IMR-90 (cell line): ENCODE measurements at regions not wholly inside any gene's neighbourhood (a gene's known extent, or its start where the extent isn't known, plus 50 kb on each side); places are given as distances from the start of the nearest gene placed in this dataset.

ENCODE experiments used
- ATAC-seq: fragments of 200-7000 bp; cut with Tn5 transposase; 2 replicates; pipeline ENCODE4 v1.9.1; 2020; ENCODE audit warnings: low read depth, mild to moderate bottlenecking, moderate library complexity
- BruUV-seq: library from RNA; stranded (reverse); fragments of 400-500 nt; replicated peaks from 2 replicates; lab custom pipeline; 2021; lab: Mats Ljungman, UMichigan
- CTCF ChIA-PET: fragments of 300-600 bp; formaldehyde crosslinking; extraction: SDS; loops from one replicate; lab custom pipeline; 2021; ENCODE audit warnings: antibody characterized with exemption; lab: Yijun Ruan, JAX
- POLR2A ChIA-PET: fragments of 300-600 bp; sonication (Branson Sonifier 250); formaldehyde crosslinking; loops from one replicate; lab custom pipeline; 2022; ENCODE audit warnings: antibody characterized with exemption; ENCODE audit not compliant: unreplicated experiment; lab: Charles Lee
- DNase-seq: peaks from one replicate; pipeline ENCODE4 v3.0.0; 2013
- H2AFZ ChIP-seq: replicated peaks from 2 replicates; pipeline ENCODE3; 2013; ENCODE audit warnings: low read length, mild to moderate bottlenecking; ENCODE audit not compliant: poor library complexity
- H2AK5ac ChIP-seq: 2 replicates; pipeline ENCODE4 v1.6.1; 2013; ENCODE audit warnings: low read depth, low read length, inconsistent platforms
- H2AK9ac ChIP-seq: replicated peaks from 2 replicates; pipeline ENCODE3; 2013; ENCODE audit warnings: mild to moderate bottlenecking, low read depth, low read length, moderate library complexity; ENCODE audit not compliant: poor library complexity
- H2BK120ac ChIP-seq: 2 replicates; pipeline ENCODE4 v1.6.1; 2013; ENCODE audit warnings: low read depth, low read length, inconsistent platforms
- H2BK15ac ChIP-seq: 3 replicates; pipeline ENCODE4 v1.6.1; 2013; ENCODE audit warnings: low read depth, low read length, inconsistent platforms
- H2BK20ac ChIP-seq: 2 replicates; pipeline ENCODE4 v1.6.1; 2013; ENCODE audit warnings: low read depth, mild to moderate bottlenecking, inconsistent platforms, low read length, moderate library complexity
- H2BK5ac ChIP-seq: 2 replicates; pipeline ENCODE4 v1.6.1; 2013; ENCODE audit warnings: mild to moderate bottlenecking, low read depth, low read length, inconsistent platforms; ENCODE audit not compliant: poor library complexity, severe bottlenecking
- H3K14ac ChIP-seq: replicated peaks from 2 replicates; pipeline ENCODE4 v1.6.1; 2013; ENCODE audit warnings: low read depth, low read length, inconsistent platforms
- H3K18ac ChIP-seq: 2 replicates; pipeline ENCODE4 v1.6.1; 2013; ENCODE audit warnings: low read depth, low read length, control low read depth
- H3K23ac ChIP-seq: 2 replicates; pipeline ENCODE4 v1.6.1; 2013; ENCODE audit warnings: low read depth, low read length, inconsistent platforms
- H3K27ac ChIP-seq: 2 replicates; pipeline ENCODE4 v1.5.1; 2013; ENCODE audit warnings: mild to moderate bottlenecking, control low read depth, low read length; ENCODE audit not compliant: insufficient read depth
- H3K27me3 ChIP-seq: 2 replicates; pipeline ENCODE4 v1.6.1; 2013; ENCODE audit warnings: low read length; ENCODE audit not compliant: control insufficient read depth, insufficient read depth
- H3K36me3 ChIP-seq: 2 replicates; pipeline ENCODE4 v1.6.1; 2013; ENCODE audit warnings: low read length, mixed read lengths; ENCODE audit not compliant: control insufficient read depth, insufficient read depth
- H3K4ac ChIP-seq: 2 replicates; pipeline ENCODE4 v1.6.1; 2013; ENCODE audit warnings: low read depth, low read length, inconsistent platforms
- H3K4me1 ChIP-seq: 2 replicates; pipeline ENCODE4 v1.6.1; 2013; ENCODE audit warnings: low read length, mixed read lengths; ENCODE audit not compliant: control insufficient read depth, insufficient read depth
- H3K4me2 ChIP-seq: 2 replicates; pipeline ENCODE4 v1.6.1; 2013; ENCODE audit warnings: low read depth, mild to moderate bottlenecking, control low read depth, low read length, moderate library complexity
- H3K4me3 ChIP-seq: 2 replicates; pipeline ENCODE4 v1.5.1; 2013; ENCODE audit warnings: low read depth, mild to moderate bottlenecking, control low read depth, low read length, moderate library complexity; ENCODE audit not compliant: insufficient read depth
- H3K56ac ChIP-seq: 2 replicates; pipeline ENCODE4 v1.6.1; 2013; ENCODE audit warnings: low read length, inconsistent platforms; ENCODE audit not compliant: insufficient read depth; ENCODE audit errors: extremely low read depth
- H3K79me1 ChIP-seq, 2 experiments: 2 replicates each; pipeline ENCODE4 v1.6.1; 2013; ENCODE audit warnings: low read length in 2 of 2, inconsistent platforms in 1 of 2, low read depth in 1 of 2
- H3K9ac ChIP-seq: 2 replicates; pipeline ENCODE4 v1.6.1; 2013; ENCODE audit warnings: low read depth, low read length, control low read depth
- H3K9me1 ChIP-seq: 2 replicates; pipeline ENCODE4 v1.6.1; 2013; ENCODE audit warnings: low read length, inconsistent platforms; ENCODE audit not compliant: insufficient read depth
- H3K9me3 ChIP-seq: 2 replicates; pipeline ENCODE4 v1.6.1; 2013; ENCODE audit warnings: low read length; ENCODE audit not compliant: control insufficient read depth, insufficient read depth
- H4K20me1 ChIP-seq: 2 replicates; pipeline ENCODE4 v1.6.1; 2013; ENCODE audit warnings: low read length, inconsistent platforms; ENCODE audit not compliant: insufficient read depth
- H4K5ac ChIP-seq: 2 replicates; pipeline ENCODE4 v1.6.1; 2013; ENCODE audit warnings: mild to moderate bottlenecking, low read depth, low read length, control low read depth
- H4K8ac ChIP-seq, 2 experiments: 2 replicates each; pipeline ENCODE4 v1.6.1; 2013; ENCODE audit warnings: low read depth in 2 of 2, low read length in 2 of 2, control low read depth in 1 of 2, inconsistent platforms in 1 of 2
- H4K91ac ChIP-seq: 2 replicates; pipeline ENCODE4 v1.6.1; 2013; ENCODE audit warnings: low read depth, low read length, inconsistent platforms; ENCODE audit not compliant: insufficient read depth
- BHLHE40 ChIP-seq: fragments of 150-350 bp; IDR thresholded peaks from 2 replicates; pipeline ENCODE4 v1.6.1; 2016; ENCODE audit warnings: mild to moderate bottlenecking, low read depth, low read length
- CEBPB ChIP-seq: IDR thresholded peaks from 2 replicates; pipeline ENCODE4 v1.6.1; 2012; ENCODE audit warnings: low read depth, low read length, improper control_type of control experiment
- CHD1 ChIP-seq: IDR thresholded peaks from 2 replicates; pipeline ENCODE4 v1.6.1; 2012; ENCODE audit warnings: low read depth, low read length, improper control_type of control experiment
- MAZ ChIP-seq: IDR thresholded peaks from 2 replicates; pipeline ENCODE4 v1.6.1; 2012; ENCODE audit warnings: low read depth, mild to moderate bottlenecking, low read length, improper control_type of control experiment, moderate library complexity, borderline replicate concordance
- RCOR1 ChIP-seq: IDR thresholded peaks from 2 replicates; pipeline ENCODE4 v1.6.1; 2012; ENCODE audit warnings: mild to moderate bottlenecking, low read length, improper control_type of control experiment; ENCODE audit not compliant: insufficient replicate concordance
- WGBS, 2 experiments: methylation state at CpG; one replicate each; pipeline versions ENCODE4 v1.1.5 to v1.1.7; 2013; ENCODE audit warnings: missing lambda C conversion rate in 2 of 2; ENCODE audit not compliant: insufficient read length in 1 of 2; ENCODE audit errors: extremely low coverage in 2 of 2; 5-methylcytosine and 5-hydroxymethylcytosine counted together
- dilution Hi-C: fragments of 300-500 bp; cut with HindIII; formaldehyde crosslinking; loops from one replicate; pipeline ENCODE4 v1.14.3; 2018; ENCODE audit warnings: low sequenced_read_pairs; ENCODE audit not compliant: unreplicated experiment
- in situ Hi-C: fragments of 300-500 bp; cut with MboI; formaldehyde crosslinking; loops from 3 replicates; pipeline ENCODE4 v1.14.3; 2019; ENCODE audit warnings: low sequenced_read_pairs, inconsistent platforms, mixed read lengths
- intact Hi-C: fragments of 100-400 bp; cut with micrococcal nuclease; formaldehyde crosslinking; loops from 2 replicates; pipeline ENCODE4 v1.10.0; 2022

- Histone ChIP-seq H3K4me2 (no peak overlapping the region), H3K4me3 (no peak overlapping the region), H2BK15ac (no peak overlapping the region), H4K20me1 (no peaks in the 10 kb centered on the region), H3K36me3 (no peaks in the 10 kb centered on the region), H3K9me3 (no peaks in the 10 kb centered on the region), H3K23ac (no peak overlapping the region), H3K9ac (no peak overlapping the region), H3K56ac (no peak overlapping the region), H3K4me1 (no peaks in the 10 kb centered on the region), H2BK120ac (no peak overlapping the region), H3K27me3 (peaks cover 80% of the 10 kb centered on the region), H4K5ac (no peak overlapping the region), H2AK5ac (no peak overlapping the region), H2AFZ (no peak overlapping the region), H2AK9ac (no peak overlapping the region), H3K4ac (no peak overlapping the region), H3K9me1 (no peaks in the 10 kb centered on the region), H4K8ac (no peak overlapping the region), H2BK20ac (no peak overlapping the region), H3K14ac (no peak overlapping the region), H2BK5ac (no peak overlapping the region), H3K79me1 (no peaks in the 10 kb centered on the region), H4K91ac (no peak overlapping the region), H3K18ac (no peak overlapping the region), H3K27ac (no peak overlapping the region)
- no TSS peak for BruUV-seq
- ChIA-PET CTCF (interaction anchor here (1.1 kb wide), 1 partner anchor 33 kb away, joined by 3 read pairs; no protein-coding TSS in a partner anchor), POLR2A (no interaction called here)
- WGBS, 2 experiments, result 0% methylated on average over 4 of the region's 12 CpGs; no CpG with 5 or more reads in 1 of the 2 experiments
- intact Hi-C loops (no loop called here), in situ Hi-C loops (no loop called here), dilution Hi-C loops (no loop called here)
- ATAC-seq (no peak), DNase-seq (no peak)
- TF ChIP-seq MAZ, result no peak
- no peak for TF ChIP-seq RCOR1
- TF ChIP-seq CEBPB, result no peak
- no peak for TF ChIP-seq CHD1
- no peak for TF ChIP-seq BHLHE40
These were observed 57.1 kb upstream of the POLG start for GRCh38 chr15:89391685-89392257.
